Breast epithelium (tissue), 4 donors: ENCODE measurements at regions not wholly inside any gene's neighbourhood (a gene's known extent, or its start where the extent isn't known, plus 50 kb on each side); places are given as distances from the start of the nearest gene placed in this dataset.

Source experiments
- DNase-seq, 2 donors: peaks; one replicate each; pipeline ENCODE4 v3.0.0-alpha.2; 2019; ENCODE audit warnings: low spot score in 2 of 2
- H3K27ac ChIP-seq, 2 donors: fragments of 200-600 bp; sonication (generic) in 1 of 2; one replicate each; pipeline ENCODE4 v1.5.1; 2016 to 2019; ENCODE audit warnings: mild to moderate bottlenecking in 1 of 2
- H3K27me3 ChIP-seq, 2 donors: fragments of 200-600 bp; sonication (generic) in 1 of 2; one replicate each; pipeline versions ENCODE4 v1.5.1 to v1.6.0; 2017 to 2019; ENCODE audit warnings: control low read depth in 1 of 2, mild to moderate bottlenecking in 1 of 2
- H3K36me3 ChIP-seq: fragments of 200-600 bp; one replicate; pipeline ENCODE4 v1.5.1; 2019
- H3K4me1 ChIP-seq, 2 donors: fragments of 200-600 bp; sonication (generic); one replicate each; pipeline ENCODE4 v1.5.1; 2016 to 2019; ENCODE audit warnings: control low read depth in 1 of 2
- H3K4me3 ChIP-seq, 3 donors: fragments of 200-600 bp; sonication (generic); 1 replicate in 2 of 3; 2 replicates in 1 of 3; pipeline ENCODE4 v1.5.1; 2016 to 2019; ENCODE audit warnings: mild to moderate bottlenecking in 3 of 3, moderate library complexity in 2 of 3
- H3K9me3 ChIP-seq, 2 donors: fragments of 200-600 bp; sonication (generic) in 1 of 2; one replicate each; pipeline ENCODE4 v1.5.1; 2016 to 2019; ENCODE audit warnings: control low read depth in 1 of 2
- POLR2A ChIP-seq: fragments of 450-650 bp; IDR thresholded peaks from one replicate; pipeline ENCODE4 v1.6.1; 2016; ENCODE audit warnings: antibody characterized with exemption, mild to moderate bottlenecking, moderate library complexity
- POLR2AphosphoS5 ChIP-seq, 3 donors: sonication (generic); formaldehyde crosslinking; IDR thresholded peaks; one replicate each; pipeline ENCODE4 v1.6.1; 2017; ENCODE audit warnings: antibody characterized with exemption in 3 of 3
- intact Hi-C: fragments of 100-400 bp; cut with DNase I; formaldehyde crosslinking; loops from one replicate; pipeline ENCODE4 v1.15.1; 2023; ENCODE audit warnings: low total_unique reads
- TF ChIP-seq, protein P1 (sequence below), 3 donors: fragments of 450-650 bp; IDR thresholded peaks; one replicate each; pipeline ENCODE4 v1.5.1; 2016 to 2017; ENCODE audit warnings: antibody characterized with exemption in 3 of 3, mild to moderate bottlenecking in 3 of 3, moderate library complexity in 3 of 3

DNA sequence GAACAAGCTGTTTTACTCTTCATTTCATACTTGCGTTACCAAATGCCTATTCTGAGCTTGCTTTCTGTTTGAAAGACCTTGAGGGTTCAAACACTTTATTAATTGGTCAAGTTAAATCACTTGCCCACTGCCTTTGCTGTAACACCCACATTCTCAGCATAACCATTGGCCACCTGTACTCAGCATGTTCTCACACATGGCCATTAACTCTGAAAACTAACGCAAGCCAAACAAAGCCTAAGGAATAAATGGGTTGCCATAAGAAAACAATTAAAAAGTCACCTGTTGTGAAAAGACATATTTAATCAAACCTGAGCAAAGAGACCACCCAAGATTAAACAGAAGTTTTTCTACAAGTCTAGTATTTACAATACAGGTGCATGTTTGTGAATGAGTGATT, 517.2 kb upstream of the SPRY2 start:
- Histone ChIP-seq H3K27ac (peak overlapping the region in 1 of 2 donors; percentile 9), H3K36me3 (no peaks in the 10 kb centered on the region), H3K27me3 (no peaks in the 10 kb centered on the region), H3K4me3 (no peak overlapping the region), H3K9me3 (no peaks in the 10 kb centered on the region), H3K4me1 (no peaks in the 10 kb centered on the region)
- intact Hi-C loops: no loop called here
- DNase-seq: no peak
- TF ChIP-seq POLR2AphosphoS5 (IDR thresholded peaks at IDR 0.05) (no peak), POLR2A (no peak)
- TF ChIP-seq, protein P1, sequence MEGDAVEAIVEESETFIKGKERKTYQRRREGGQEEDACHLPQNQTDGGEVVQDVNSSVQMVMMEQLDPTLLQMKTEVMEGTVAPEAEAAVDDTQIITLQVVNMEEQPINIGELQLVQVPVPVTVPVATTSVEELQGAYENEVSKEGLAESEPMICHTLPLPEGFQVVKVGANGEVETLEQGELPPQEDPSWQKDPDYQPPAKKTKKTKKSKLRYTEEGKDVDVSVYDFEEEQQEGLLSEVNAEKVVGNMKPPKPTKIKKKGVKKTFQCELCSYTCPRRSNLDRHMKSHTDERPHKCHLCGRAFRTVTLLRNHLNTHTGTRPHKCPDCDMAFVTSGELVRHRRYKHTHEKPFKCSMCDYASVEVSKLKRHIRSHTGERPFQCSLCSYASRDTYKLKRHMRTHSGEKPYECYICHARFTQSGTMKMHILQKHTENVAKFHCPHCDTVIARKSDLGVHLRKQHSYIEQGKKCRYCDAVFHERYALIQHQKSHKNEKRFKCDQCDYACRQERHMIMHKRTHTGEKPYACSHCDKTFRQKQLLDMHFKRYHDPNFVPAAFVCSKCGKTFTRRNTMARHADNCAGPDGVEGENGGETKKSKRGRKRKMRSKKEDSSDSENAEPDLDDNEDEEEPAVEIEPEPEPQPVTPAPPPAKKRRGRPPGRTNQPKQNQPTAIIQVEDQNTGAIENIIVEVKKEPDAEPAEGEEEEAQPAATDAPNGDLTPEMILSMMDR (IDR thresholded peaks at IDR 0.05): no peak

DNA sequence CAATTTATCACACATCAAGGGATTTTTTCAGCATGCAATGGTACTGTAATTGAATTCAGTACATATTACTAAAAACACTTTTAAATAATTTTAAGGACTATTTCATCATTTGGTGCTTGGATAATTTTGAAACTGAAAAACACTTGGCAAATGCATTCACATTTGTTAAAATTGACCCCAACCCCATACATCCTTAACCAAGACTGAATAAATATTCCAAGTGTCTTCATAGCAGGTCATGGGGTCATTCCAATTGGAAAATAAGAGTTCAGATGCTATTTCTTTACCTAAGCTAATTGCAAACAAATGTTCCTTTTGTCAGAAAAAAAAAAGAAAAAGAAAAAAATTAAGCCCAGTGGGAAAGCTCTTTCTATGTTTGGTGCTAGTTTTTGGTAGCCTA, 516.4 kb upstream of the SPRY2 start:
- Histone ChIP-seq H3K9me3 (no peaks in the 10 kb centered on the region), H3K27ac (no peak overlapping the region), H3K4me1 (no peaks in the 10 kb centered on the region), H3K4me3 (no peak overlapping the region), H3K36me3 (no peaks in the 10 kb centered on the region), H3K27me3 (no peaks in the 10 kb centered on the region)
- TF ChIP-seq, protein P1 (IDR thresholded peaks at IDR 0.05): no peak
- TF ChIP-seq POLR2A: no peak
- TF ChIP-seq POLR2AphosphoS5 (IDR thresholded peaks at IDR 0.05): no peak
- intact Hi-C loops: no loop called here
- DNase-seq: no peak

DNA sequence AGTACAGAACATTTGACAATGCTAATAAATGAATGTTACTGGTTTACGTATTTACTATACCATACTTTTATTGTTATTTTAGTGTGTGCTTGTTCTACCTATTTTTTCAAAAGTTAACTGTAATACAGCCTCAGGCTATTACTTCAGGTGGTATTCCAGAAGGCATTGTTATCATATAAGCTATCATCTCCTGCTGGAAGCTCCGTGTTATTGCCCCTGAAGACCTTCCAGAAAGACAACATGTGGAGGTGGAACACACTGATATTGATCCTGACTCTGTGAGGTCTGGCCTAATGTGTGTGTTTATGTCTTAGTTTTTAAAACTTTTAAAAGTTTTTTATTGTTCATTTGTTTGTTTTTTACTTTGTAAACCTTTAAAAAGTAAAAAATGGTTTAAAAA, 509.8 kb upstream of the SPRY2 start:
- TF ChIP-seq, protein P1 (IDR thresholded peaks at IDR 0.05): no peak
- TF ChIP-seq POLR2A (no peak), POLR2AphosphoS5 (IDR thresholded peaks at IDR 0.05) (no peak)

DNA sequence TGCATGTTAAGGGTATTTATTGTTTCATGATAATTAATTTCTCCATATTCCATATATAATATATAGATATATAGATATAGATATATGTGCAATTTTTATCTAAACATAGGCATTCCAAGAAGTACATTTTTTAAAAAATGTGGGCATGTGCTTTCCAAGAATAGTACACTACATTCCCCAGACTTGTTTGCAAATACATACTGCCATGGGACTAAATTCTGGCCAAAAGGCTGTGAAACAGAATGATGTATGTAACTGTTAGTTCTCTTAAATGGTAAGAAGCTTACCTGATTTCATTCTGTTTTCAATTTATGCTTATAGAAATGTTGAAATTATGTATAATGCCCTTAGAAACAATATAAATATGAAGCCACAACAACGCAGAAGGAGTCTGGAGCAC, 503.2 kb upstream of the SPRY2 start:
- Histone ChIP-seq H3K9me3 (no peaks in the 10 kb centered on the region), H3K27me3 (no peaks in the 10 kb centered on the region), H3K4me3 (no peak overlapping the region), H3K27ac (no peak overlapping the region), H3K4me1 (no peaks in the 10 kb centered on the region), H3K36me3 (no peaks in the 10 kb centered on the region)
- DNase-seq: no peak
- no peak for TF ChIP-seq POLR2A
- no peak for TF ChIP-seq POLR2AphosphoS5 (IDR thresholded peaks at IDR 0.05)
- intact Hi-C loops: loop anchor here (5.0 kb wide), 1 partner anchor 677 kb away; no protein-coding TSS in a partner anchor

More for the DNA sequence above, 509.8 kb upstream of the SPRY2 start:
- H3K27me3 ChIP-seq: no peaks in the 10 kb centered on the region
- DNase-seq: no peak
- intact Hi-C loops: no loop called here
- no peaks in the 10 kb centered on the region for H3K9me3 ChIP-seq
- H3K4me3 ChIP-seq: no peak overlapping the region
- no peaks in the 10 kb centered on the region for H3K4me1 ChIP-seq
- no peak overlapping the region for H3K27ac ChIP-seq
- peaks cover 5% of the 10 kb centered on the region for H3K36me3 ChIP-seq

DNA sequence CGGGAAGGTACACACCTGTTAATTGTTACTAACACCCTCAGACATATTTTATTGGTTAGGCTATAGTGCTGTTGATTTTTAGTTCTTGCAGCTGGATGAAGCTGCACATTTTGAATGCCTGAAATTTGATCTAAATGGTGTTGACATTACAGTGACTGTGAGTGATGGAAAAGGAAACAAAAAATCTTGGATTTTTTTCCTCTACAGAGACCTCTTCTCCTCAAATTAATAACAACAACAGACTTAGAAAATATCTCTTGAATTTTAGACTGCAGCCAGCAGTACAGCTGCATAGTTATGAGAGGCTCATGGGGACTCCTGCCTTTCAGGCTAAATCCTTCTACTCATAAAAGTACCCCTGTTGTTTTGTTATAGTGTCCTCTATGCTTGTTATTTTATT, 500.5 kb upstream of the SPRY2 start:
- TF ChIP-seq, protein P1 (IDR thresholded peaks at IDR 0.05): no peak
- TF ChIP-seq POLR2A: no peak
- TF ChIP-seq POLR2AphosphoS5 (IDR thresholded peaks at IDR 0.05): no peak
- Histone ChIP-seq H3K4me3 (no peak overlapping the region), H3K4me1 (no peaks in the 10 kb centered on the region), H3K36me3 (no peaks in the 10 kb centered on the region), H3K27ac (no peak overlapping the region), H3K9me3 (peaks cover 0 to 7% of the 10 kb centered on the region in 2 donors), H3K27me3 (no peaks in the 10 kb centered on the region)
- DNase-seq: no peak
- intact Hi-C loops: loop anchor here (5.0 kb wide), 1 partner anchor 674 kb away; no protein-coding TSS in a partner anchor
